Neural cell (in vitro differentiated cells): ENCODE measurements at regions not wholly inside any gene's neighbourhood (a gene's known extent, or its start where the extent isn't known, plus 50 kb on each side); places are given as distances from the start of the nearest gene placed in this dataset.

Source experiments
- CTCF ChIP-seq: fragments of 450-650 bp; IDR thresholded peaks from 2 replicates; pipeline ENCODE4 v1.5.1; 2014; ENCODE audit warnings: antibody characterized with exemption, mild to moderate bottlenecking, moderate library complexity; ENCODE audit not compliant: poor library complexity, severe bottlenecking
- EP300 ChIP-seq: fragments of 450-650 bp; conservative IDR thresholded peaks from 2 replicates; pipeline ENCODE4 v1.6.1; 2014; ENCODE audit warnings: antibody characterized with exemption, mild to moderate bottlenecking, moderate library complexity; ENCODE audit not compliant: poor library complexity, severe bottlenecking
- EZH2 ChIP-seq: fragments of 200-600, 300-800 bp; shearing (Covaris generic), sonication (generic); IDR thresholded peaks from 2 replicates; pipeline ENCODE4 v1.6.1; 2014; ENCODE audit warnings: antibody characterized with exemption, low read length, borderline replicate concordance, mild to moderate bottlenecking; ENCODE audit not compliant: insufficient read depth, poor library complexity, severe bottlenecking
- POLR2AphosphoS5 ChIP-seq: IDR thresholded peaks from 2 replicates; pipeline ENCODE4 v1.6.1; 2012
- RAD21 ChIP-seq: fragments of 450-650 bp; conservative IDR thresholded peaks from 2 replicates; pipeline ENCODE4 v1.6.1; 2014; ENCODE audit warnings: antibody characterized with exemption, mild to moderate bottlenecking, moderate library complexity

- TF ChIP-seq CTCF (no peak), EZH2 (no peak), EP300 (no peak), POLR2AphosphoS5 (no peak), RAD21 (no peak)
Measured at GRCh38 chr9:108047264-108047663, 557.7 kb upstream of the KLF4 start.
